ENCODE measurements at regions not wholly inside any gene's neighbourhood (a gene's known extent, or its start where the extent isn't known, plus 50 kb on each side); places are given as distances from the start of the nearest gene placed in this dataset.

GRCh38 chr1:234869182-234870019 is 259.2 kb downstream of the TOMM20 start:
- no peaks in the 10 kb centered on the region for H3K27me3 ChIP-seq (replicated peaks in 1 of 4; ENCODE audit: control extremely low read depth in 1 of 4, control insufficient read depth in 3 of 4, insufficient read depth in 4 of 4, low read length in 3 of 4)
- POLR2A ChIA-PET: no interaction called here
- no peak overlapping the region for H3K4me3 ChIP-seq (ENCODE audit: control extremely low read depth in 1 of 5, extremely low read depth in 1 of 5, insufficient read depth in 1 of 5, low read depth in 2 of 5, low read length in 4 of 5)
- ATAC-seq (ENCODE audit: low read depth) (no peak), DNase-seq (no peak)
- H3K9me3 Mint-ChIP-seq (ENCODE audit: insufficient read depth): no peaks in the 10 kb centered on the region
- H3K9me3 ChIP-seq (ENCODE audit: control extremely low read depth in 1 of 3, control insufficient read depth in 2 of 3, insufficient read depth in 1 of 3, low read length in 2 of 3): peaks cover 0 to 7% (median 2%) of the 10 kb centered on the region in 3 donors
- intact Hi-C loops (cut with micrococcal nuclease): no loop called here
- H3K4me1 ChIP-seq (ENCODE audit: control insufficient read depth in 2 of 2, insufficient read depth in 2 of 2, low read length in 2 of 2): no peaks in the 10 kb centered on the region
- no peaks in the 10 kb centered on the region for H3K36me3 ChIP-seq (replicated peaks in 1 of 2; ENCODE audit: control extremely low read depth in 1 of 2, control insufficient read depth in 1 of 2, extremely low read depth in 1 of 2, insufficient read depth in 2 of 2, low read length in 1 of 2)
- H3K9ac ChIP-seq (ENCODE audit: low read length): no peak overlapping the region
- no peak overlapping the region for H3K27ac Mint-ChIP-seq
- H3K27ac ChIP-seq (ENCODE audit: low read length in 2 of 2): no peak overlapping the region
- no peak overlapping the region for H3K4me3 Mint-ChIP-seq
- WGBS (ENCODE audit: insufficient coverage): 96% methylated on average over 12 of the region's 16 CpGs
- no peaks in the 10 kb centered on the region for H3K4me1 Mint-ChIP-seq
- no peak overlapping the region for H3K4me2 ChIP-seq (replicated peaks; ENCODE audit: low read depth, low read length, poor library complexity, severe bottlenecking)
- no peaks in the 10 kb centered on the region for H3K79me2 ChIP-seq (ENCODE audit: control insufficient read depth, insufficient read depth, low read length)
- H3K27me3 Mint-ChIP-seq: no peaks in the 10 kb centered on the region
- CTCF ChIA-PET: no interaction called here
- H2AFZ ChIP-seq (ENCODE audit: insufficient read depth, low read depth, low read length, poor library complexity, severe bottlenecking): no peak overlapping the region
- no peaks in the 10 kb centered on the region for H4K20me1 ChIP-seq (ENCODE audit: control insufficient read depth, insufficient read depth, low read length, poor library complexity, severe bottlenecking)
- TF ChIP-seq CTCF (IDR thresholded peaks at IDR 0.05) (no peak), EZH2 (IDR thresholded peaks at IDR 0.05; ENCODE audit: borderline replicate concordance, insufficient read depth, low read depth, low read length, poor library complexity, severe bottlenecking) (no peak)

- Histone ChIP-seq H3K4me2 (replicated peaks; ENCODE audit: low read depth, low read length, poor library complexity, severe bottlenecking) (no peak overlapping the region), H4K20me1 (ENCODE audit: control insufficient read depth, insufficient read depth, low read length, poor library complexity, severe bottlenecking) (no peaks in the 10 kb centered on the region), H3K79me2 (ENCODE audit: control insufficient read depth, insufficient read depth, low read length) (no peaks in the 10 kb centered on the region), H3K9me3 (ENCODE audit: control extremely low read depth in 1 of 3, control insufficient read depth in 2 of 3, insufficient read depth in 1 of 3, low read length in 2 of 3) (peaks cover 0 to 7% (median 2%) of the 10 kb centered on the region in 3 donors), H3K36me3 (replicated peaks in 1 of 2; ENCODE audit: control extremely low read depth in 1 of 2, control insufficient read depth in 1 of 2, extremely low read depth in 1 of 2, insufficient read depth in 2 of 2, low read length in 1 of 2) (no peaks in the 10 kb centered on the region), H3K27me3 (replicated peaks in 1 of 4; ENCODE audit: control extremely low read depth in 1 of 4, control insufficient read depth in 3 of 4, insufficient read depth in 4 of 4, low read length in 3 of 4) (no peaks in the 10 kb centered on the region), H3K4me3 (ENCODE audit: control extremely low read depth in 1 of 5, extremely low read depth in 1 of 5, insufficient read depth in 1 of 5, low read depth in 2 of 5, low read length in 4 of 5) (no peak overlapping the region), H3K27ac (ENCODE audit: low read length in 2 of 2) (no peak overlapping the region), H2AFZ (ENCODE audit: insufficient read depth, low read depth, low read length, poor library complexity, severe bottlenecking) (no peak overlapping the region), H3K4me1 (ENCODE audit: control insufficient read depth in 2 of 2, insufficient read depth in 2 of 2, low read length in 2 of 2) (no peaks in the 10 kb centered on the region), H3K9ac (ENCODE audit: low read length) (no peak overlapping the region)
- TF ChIP-seq CTCF (IDR thresholded peaks at IDR 0.05): no peak
- no peak for TF ChIP-seq EZH2 (IDR thresholded peaks at IDR 0.05; ENCODE audit: borderline replicate concordance, insufficient read depth, low read depth, low read length, poor library complexity, severe bottlenecking)
- WGBS (ENCODE audit: insufficient coverage): 96% methylated on average over 2 of the region's 6 CpGs
- Mint-ChIP-seq H3K4me1 (no peaks in the 10 kb centered on the region), H3K4me3 (no peak overlapping the region), H3K27ac (no peak overlapping the region), H3K27me3 (no peaks in the 10 kb centered on the region), H3K9me3 (ENCODE audit: insufficient read depth) (no peaks in the 10 kb centered on the region)
- ChIA-PET POLR2A (no interaction called here), CTCF (no interaction called here)
- DNase-seq: no peak
- intact Hi-C loops (cut with micrococcal nuclease): no loop called here
- ATAC-seq (ENCODE audit: low read depth): no peak
Measured at GRCh38 chr1:234868296-234869147, 258.5 kb upstream of the IRF2BP2 start.
